T-helper 9 cell (primary cell): ENCODE measurements at regions not wholly inside any gene's neighbourhood (a gene's known extent, or its start where the extent isn't known, plus 50 kb on each side); places are given as distances from the start of the nearest gene placed in this dataset.

ENCODE experiments used
- DNase-seq: peaks from one replicate; pipeline ENCODE4 v3.0.0-alpha.2; 2020

DNA sequence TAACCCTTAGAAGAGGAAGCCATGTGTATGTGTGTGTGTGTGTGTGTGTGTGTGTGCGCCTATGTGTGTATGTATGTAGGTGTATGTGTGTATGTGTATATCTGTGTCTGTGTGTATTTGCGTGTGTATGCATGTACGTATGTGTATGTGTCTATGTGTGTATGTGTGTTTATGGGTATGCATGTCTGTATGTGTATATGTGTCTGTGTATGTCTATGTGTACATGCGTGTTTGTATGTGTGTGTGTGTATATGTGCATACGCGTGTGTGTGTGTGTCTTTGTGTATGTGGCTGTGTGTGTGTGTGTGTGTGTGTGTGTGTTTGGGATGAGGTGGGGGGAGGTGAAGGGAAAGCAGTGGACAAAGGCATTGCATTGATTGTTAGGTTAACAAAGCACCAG is 380.2 kb downstream of the HRH4 start:
- DNase-seq, result no peak

DNA sequence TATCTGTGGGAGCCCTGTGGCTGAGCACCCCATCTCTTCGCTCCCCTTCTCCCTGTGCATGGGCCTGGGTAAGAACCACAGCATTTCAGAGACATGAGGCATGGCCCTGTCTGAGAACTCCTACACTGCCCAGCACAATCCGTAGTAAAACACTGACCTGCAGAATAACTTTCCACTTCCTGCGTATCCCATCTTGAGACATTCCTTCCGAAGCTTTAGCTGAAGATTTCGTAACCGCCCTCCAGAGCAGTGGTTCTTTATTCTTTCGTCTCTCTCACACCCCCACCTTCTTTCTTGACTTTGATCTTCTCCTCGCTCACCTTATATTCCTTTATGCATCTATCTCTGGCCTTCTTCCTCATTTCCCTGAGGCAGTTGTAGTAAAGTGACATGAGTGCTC is 381.1 kb downstream of the HRH4 start:
- DNase-seq, result no peak

DNA sequence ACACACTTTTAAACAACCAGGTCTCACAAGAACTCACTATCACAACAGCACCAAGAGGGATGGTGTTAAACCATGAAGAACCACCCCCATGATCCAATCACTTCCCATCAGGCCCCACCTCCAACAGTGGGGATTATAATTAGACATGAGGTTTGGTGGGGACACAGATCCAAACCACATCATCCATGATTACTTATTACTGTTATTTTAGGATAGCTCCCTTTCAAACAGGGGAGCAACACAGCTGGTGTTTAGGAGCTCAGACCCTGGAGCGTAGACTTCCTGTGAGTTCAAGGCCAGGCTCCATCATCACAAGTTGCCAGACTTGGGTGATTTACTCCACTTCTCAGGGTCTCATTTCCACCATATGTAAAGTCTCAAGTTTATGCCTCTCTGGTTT is 382.7 kb downstream of the HRH4 start:
- DNase-seq, result no peak

DNA sequence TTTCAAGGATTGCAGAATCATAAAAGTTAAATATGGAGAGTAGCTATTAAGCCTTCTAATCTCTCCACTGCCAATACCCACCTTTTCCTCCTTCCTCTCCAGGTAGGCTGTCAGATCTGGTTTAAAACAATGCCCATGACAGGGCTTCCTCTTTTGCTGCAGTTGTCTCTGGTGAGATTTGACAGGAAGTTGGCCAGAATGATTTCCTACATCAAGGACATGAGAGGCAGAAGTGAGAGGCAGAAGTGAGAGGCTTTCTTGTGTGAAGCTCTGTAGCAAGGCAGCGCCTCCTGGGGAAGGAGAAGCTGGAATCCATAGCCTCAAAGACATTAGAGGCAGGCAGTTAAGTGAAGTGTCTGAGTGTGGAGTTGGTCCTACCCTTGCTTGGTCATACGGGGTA is 385.7 kb downstream of the HRH4 start:
- DNase-seq, result no peak

DNA sequence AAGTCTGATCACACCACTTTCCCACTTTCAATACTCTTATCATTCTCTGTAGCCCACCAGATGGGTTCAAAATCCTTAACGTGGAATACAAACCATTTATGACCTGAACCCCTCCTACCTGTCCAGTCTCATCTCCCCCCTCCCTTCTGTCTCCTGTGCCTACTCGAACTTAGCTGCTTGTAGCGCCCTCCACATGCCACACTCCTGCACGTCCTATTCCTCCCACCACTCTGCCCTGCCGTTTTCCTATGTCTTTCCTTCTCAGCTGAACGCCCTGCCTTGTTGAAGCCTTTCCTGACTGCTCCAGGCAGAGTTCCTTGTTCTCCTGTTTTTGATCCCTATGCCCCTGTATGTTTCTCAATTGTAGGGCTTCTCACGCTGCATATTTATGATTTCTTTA is 390.1 kb downstream of the HRH4 start:
- no peak for DNase-seq

DNA sequence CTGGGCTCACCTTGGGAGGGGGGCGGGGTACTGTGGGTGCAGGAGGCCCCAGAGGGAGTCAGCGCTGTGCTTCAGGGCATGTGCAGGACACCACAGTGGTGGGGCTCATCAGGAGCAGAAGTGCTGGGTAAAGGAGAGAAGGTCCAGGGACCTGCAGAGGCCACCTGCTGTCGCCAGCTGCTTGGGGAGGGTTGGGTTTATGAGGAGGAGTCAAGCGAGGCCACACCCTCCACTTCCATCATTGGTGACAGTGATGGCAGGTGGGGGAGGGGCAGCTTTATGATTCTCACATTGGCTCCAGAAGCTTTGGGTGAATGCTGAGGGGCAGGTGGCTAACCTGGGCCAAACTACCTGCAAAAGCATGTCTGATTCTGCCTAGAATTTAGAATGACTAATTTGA is 392.6 kb downstream of the HRH4 start:
- no peak for DNase-seq

DNA sequence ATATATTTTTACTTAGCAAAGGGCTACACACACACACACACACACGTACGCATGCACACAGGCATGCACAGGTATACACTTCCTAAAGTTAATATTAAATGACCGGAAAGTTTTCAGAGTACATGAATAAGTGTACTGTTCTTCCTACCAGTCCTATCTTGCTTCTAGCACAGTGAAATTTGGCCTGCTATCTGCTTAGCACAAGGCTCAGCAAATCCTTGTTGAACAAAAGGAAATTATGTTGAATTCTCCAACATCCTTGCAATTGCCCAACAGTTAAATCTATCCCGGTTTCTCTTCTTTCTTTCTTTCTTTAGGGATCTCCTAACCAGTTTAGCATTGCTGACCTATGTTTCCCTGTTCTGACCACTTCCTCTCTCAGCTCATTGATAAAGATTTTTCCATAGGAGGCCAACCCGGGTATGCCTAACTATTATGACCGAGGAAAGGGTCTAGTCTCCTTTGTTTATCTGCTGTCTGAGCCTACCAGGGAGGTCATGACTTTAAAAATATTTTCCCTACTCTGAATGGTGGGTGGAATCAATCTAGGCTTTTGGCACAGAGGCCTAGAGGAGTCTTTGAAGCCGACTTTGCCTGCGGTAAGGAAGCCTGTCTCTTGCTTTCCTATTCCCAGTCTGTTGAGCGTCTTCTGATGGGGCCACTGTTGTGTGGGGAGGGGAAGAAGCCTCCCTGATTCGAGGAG is 400.7 kb downstream of the HRH4 start:
- DNase-seq, result no peak

GRCh38 chr18:24862201-24862816 is 401.9 kb downstream of the HRH4 start:
- DNase-seq, result no peak

DNA sequence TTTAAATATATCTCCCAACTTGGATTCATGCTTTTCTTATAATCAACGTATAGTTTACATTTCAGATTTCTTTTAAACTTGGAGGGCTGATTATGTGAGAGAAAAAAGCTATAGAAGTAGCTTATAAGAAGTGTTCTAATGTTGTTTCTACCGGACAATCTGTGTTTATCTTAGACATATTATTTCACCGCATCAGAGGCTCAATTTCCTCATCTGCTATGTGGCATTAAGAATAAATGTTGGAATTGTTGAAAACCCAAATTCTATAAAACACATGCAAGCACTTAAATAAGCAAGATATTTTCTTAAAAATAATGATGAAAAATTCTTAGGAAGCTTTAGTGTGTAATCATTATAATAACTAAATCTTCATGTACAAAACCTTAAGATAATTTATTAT is 407.9 kb downstream of the HRH4 start:
- DNase-seq, result no peak

DNA sequence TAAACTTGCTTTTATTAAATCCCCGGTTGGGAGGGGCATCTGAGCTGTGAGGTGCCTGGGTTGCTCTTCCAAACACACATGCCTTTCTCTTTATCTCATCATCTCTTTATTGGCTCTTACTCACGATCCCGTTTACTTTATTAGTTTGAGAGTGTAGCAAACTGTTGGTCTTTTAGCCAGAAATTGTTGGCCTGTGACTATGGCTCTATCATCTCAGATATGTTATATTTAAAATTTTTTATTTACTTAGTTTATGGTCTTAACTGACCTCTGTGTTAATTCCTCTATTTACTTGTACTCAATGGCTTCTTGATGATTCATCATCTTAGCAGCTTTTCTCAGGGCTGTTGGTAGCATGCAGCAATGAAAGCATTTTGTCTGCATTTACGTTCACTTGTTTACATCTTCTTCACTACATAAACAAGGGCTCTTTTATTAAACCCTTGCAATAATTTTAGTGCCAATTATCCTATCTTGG is 408.4 kb downstream of the HRH4 start:
- no peak for DNase-seq

- no peak for DNase-seq
Measured at GRCh38 chr18:24869285-24869684, 408.8 kb downstream of the HRH4 start.

DNA sequence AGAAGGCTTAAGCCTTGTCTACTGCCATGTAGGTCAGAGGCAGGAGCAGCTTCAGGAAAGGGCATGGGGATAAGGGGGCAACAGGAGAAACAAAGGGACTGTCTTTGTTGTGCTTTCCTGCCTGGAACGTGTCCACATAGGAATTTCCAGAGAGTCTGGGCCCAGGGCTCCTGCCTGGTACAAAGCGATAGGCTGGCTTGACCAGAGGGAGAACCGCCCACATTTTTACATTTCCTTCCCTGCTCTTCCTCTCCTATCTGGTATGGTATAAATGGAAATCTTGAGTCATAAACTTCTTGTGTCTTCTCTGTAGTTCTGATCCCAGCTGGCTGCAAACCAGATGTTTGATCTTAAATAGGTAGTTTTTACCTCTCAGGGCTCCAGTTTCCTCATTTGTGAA is 414.8 kb downstream of the HRH4 start:
- no peak for DNase-seq

- DNase-seq, result no peak
Measured at GRCh38 chr18:24875777-24876176, 415.3 kb downstream of the HRH4 start.

GRCh38 chr18:24876266-24876665 is 415.8 kb downstream of the HRH4 start:
- DNase-seq, result no peak

GRCh38 chr18:24877066-24877465 is 416.6 kb downstream of the HRH4 start:
- no peak for DNase-seq

GRCh38 chr18:24877546-24877945 is 417.1 kb downstream of the HRH4 start:
- no peak for DNase-seq

- no peak for DNase-seq
Measured at GRCh38 chr18:24878289-24878688, 417.9 kb downstream of the HRH4 start.

- DNase-seq, result no peak
Measured at GRCh38 chr18:24885276-24885675, 424.8 kb downstream of the HRH4 start.

- DNase-seq, result no peak
Measured at GRCh38 chr18:24894880-24895279, 434.4 kb downstream of the HRH4 start.

GRCh38 chr18:24897461-24897860 is 437.0 kb downstream of the HRH4 start:
- no peak for DNase-seq

- DNase-seq, result no peak
Measured at GRCh38 chr18:24910221-24910620, 441.7 kb downstream of the ZNF521 start.

DNA sequence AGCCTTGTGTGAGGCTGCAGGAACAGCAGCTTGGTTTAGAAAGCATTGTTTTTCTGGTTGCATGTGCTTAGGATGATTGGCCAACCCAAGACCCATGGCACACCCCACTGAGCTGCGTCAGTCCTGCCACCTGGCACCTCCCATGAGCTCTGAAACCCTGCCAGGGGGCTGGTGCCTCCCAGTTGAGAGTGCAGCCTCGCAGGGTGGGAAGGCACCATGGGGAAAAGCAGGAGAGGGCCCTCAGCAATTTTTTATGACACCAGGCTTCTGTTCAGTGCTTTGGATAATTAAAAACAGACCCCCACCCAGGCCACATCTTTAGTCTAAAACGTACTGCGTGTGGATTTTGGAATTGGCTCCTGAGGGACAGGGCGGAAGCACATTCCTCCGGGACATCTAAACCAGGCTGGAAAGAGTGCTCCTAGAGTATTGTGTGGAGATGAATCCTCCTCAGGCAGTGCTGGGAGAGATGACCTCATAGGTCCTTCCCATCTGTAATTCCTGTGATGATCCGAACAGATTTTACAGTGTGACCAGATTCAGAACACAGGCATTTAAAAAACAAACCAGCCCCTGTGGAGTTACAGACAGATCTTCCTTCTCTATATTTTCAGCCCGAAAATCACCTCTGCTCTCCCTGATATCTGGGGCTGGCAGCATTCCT is 438.3 kb downstream of the ZNF521 start:
- no peak for DNase-seq

DNA sequence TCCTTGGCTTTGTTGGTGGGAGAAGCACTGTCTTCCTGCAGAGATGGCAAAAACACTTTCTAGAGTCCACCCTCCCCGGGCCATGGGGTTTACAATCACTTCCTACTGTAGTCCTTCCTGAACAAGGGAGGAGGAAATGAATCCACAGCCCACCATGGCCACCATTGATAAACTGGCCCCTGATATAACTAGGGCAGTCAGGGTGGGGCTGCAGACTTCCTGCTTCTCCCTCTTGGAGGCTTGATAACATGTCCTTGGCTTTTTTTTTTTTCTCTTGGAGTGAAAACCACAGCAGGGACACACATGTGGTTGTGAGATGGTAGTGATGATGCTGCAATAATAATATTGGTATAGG is 437.8 kb downstream of the ZNF521 start:
- DNase-seq, result no peak

DNA sequence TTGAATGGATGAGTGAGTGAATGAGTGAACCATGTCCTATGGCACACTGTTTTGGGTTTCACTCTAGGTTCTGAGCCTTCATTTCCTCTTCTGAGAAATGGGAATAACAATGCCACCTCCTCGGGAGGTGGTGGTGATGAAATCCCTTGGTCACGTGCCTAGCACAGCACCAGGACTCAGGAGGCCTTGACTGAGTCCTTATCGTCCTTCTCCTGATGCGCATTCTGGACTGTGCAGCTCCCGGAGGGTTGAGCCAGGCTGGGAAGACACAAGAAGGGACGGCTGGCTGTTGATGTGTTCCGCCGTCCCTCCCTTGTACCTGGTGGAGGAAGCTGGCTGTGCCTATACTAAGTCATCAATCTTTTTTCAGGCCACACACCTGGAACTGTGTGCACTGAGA is 437.3 kb downstream of the ZNF521 start:
- no peak for DNase-seq
